Mammary epithelial cell (primary cell): ENCODE measurements at regions not wholly inside any gene's neighbourhood (a gene's known extent, or its start where the extent isn't known, plus 50 kb on each side); places are given as distances from the start of the nearest gene placed in this dataset.

Source experiments
- CTCF ChIP-seq, 2 donors: IDR thresholded peaks in 1 of 2; conservative IDR thresholded peaks in 1 of 2; 2 replicates each; pipeline ENCODE4 v1.5.1; 2011 to 2012; ENCODE audit warnings: inconsistent platforms in 2 of 2, low read length in 2 of 2, mild to moderate bottlenecking in 2 of 2, control low read depth in 1 of 2, low read depth in 1 of 2; ENCODE audit not compliant: insufficient read depth in 1 of 2; ENCODE audit errors: extremely low read depth in 1 of 2
- EZH2 ChIP-seq: IDR thresholded peaks from 2 replicates; pipeline ENCODE4 v1.6.1; 2012; ENCODE audit warnings: low read length, inconsistent platforms, borderline replicate concordance

- TF ChIP-seq CTCF (conservative IDR thresholded peaks at IDR 0.05 in 1 of 2, IDR thresholded peaks at IDR 0.05 in 1 of 2; ENCODE audit: extremely low read depth in 1 of 2, insufficient read depth in 1 of 2, low read depth in 1 of 2, low read length in 2 of 2) (no peak), EZH2 (no peak)
Measured at GRCh38 chr6:85747093-85747492, 104.4 kb upstream of the SYNCRIP start.
